SU-DHL-6 (cell line): ENCODE measurements at regions not wholly inside any gene's neighbourhood (a gene's known extent, or its start where the extent isn't known, plus 50 kb on each side); places are given as distances from the start of the nearest gene placed in this dataset.

Experiments
- EZH2phosphoT487 ChIP-seq: fragments of 200-600 bp; sonication (generic), shearing (Covaris generic); conservative IDR thresholded peaks from 2 replicates; pipeline ENCODE4 v1.6.1; 2018; ENCODE audit warnings: mild to moderate bottlenecking, antibody characterized with exemption, low read length, moderate library complexity, mixed read lengths
- TF ChIP-seq, protein P1 (sequence below): fragments of 200-600 bp; sonication (generic); IDR thresholded peaks from one replicate; pipeline ENCODE4 v1.5.1; 2017; ENCODE audit warnings: antibody characterized with exemption, mild to moderate bottlenecking, low read length, moderate library complexity; ENCODE audit not compliant: insufficient read depth, poor library complexity, severe bottlenecking

DNA sequence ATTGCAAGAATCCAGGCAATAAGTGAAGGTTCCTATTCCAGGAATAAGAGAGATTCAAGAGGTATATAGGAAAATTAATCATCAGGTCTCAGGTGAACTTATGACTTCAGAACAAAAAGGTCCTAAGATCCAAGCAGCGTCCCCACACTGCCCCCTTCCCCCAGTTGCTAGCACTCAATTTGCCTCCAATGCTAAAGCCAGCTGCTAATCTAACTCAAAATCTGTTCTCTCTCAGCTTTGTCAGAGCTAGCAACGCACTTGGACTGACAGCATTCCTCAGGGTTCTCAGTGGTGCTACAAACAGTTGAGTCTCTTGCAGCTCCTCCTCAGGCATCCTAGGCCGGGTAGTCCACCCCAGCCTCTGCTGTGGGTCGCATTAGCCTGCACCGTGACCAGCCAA is 148.3 kb downstream of the RFX6 start:
- TF ChIP-seq, protein P1, sequence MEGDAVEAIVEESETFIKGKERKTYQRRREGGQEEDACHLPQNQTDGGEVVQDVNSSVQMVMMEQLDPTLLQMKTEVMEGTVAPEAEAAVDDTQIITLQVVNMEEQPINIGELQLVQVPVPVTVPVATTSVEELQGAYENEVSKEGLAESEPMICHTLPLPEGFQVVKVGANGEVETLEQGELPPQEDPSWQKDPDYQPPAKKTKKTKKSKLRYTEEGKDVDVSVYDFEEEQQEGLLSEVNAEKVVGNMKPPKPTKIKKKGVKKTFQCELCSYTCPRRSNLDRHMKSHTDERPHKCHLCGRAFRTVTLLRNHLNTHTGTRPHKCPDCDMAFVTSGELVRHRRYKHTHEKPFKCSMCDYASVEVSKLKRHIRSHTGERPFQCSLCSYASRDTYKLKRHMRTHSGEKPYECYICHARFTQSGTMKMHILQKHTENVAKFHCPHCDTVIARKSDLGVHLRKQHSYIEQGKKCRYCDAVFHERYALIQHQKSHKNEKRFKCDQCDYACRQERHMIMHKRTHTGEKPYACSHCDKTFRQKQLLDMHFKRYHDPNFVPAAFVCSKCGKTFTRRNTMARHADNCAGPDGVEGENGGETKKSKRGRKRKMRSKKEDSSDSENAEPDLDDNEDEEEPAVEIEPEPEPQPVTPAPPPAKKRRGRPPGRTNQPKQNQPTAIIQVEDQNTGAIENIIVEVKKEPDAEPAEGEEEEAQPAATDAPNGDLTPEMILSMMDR: no peak
- no peak for TF ChIP-seq EZH2phosphoT487
